Colonic mucosa (tissue), 4 donors: ENCODE measurements at regions not wholly inside any gene's neighbourhood (a gene's known extent, or its start where the extent isn't known, plus 50 kb on each side); places are given as distances from the start of the nearest gene placed in this dataset.

Experiments used
- DNase-seq: peaks from one replicate; pipeline ENCODE4 v3.0.0-alpha.2; 2020
- H3K27ac ChIP-seq: fragments of 200-600 bp; one replicate; pipeline ENCODE4 v1.8.0; 2021
- H3K27me3 ChIP-seq: fragments of 200-600 bp; one replicate; pipeline ENCODE4 v1.8.0; 2021
- H3K36me3 ChIP-seq: fragments of 200-600 bp; one replicate; pipeline ENCODE4 v1.8.0; 2021
- H3K4me1 ChIP-seq: fragments of 200-600 bp; one replicate; pipeline ENCODE4 v1.8.0; 2021; ENCODE audit warnings: mild to moderate bottlenecking
- H3K4me3 ChIP-seq: fragments of 200-600 bp; one replicate; pipeline ENCODE4 v1.8.0; 2021
- H3K9ac ChIP-seq, 2 donors: one replicate each; pipeline ENCODE4 v1.7.0; 2013; ENCODE audit warnings: control low read depth in 2 of 2, low read depth in 2 of 2, low read length in 2 of 2
- H3K9me3 ChIP-seq: fragments of 200-600 bp; one replicate; pipeline ENCODE4 v1.8.0; 2021
- intact Hi-C: fragments of 100-400 bp; cut with DNase I; formaldehyde crosslinking; loops from one replicate; pipeline ENCODE4 v1.14.1; 2022
- TF ChIP-seq, protein P1 (sequence below): fragments of 200-600 bp; IDR thresholded peaks from one replicate; pipeline ENCODE4 v1.8.0; 2022; ENCODE audit warnings: antibody characterized with exemption, mild to moderate bottlenecking
- donor health status: healthy.
- donor health status: DM: no; HTN: no; CAD: no.
- donor health status: DM: no; HTN: no; CAD: no.

- Histone ChIP-seq H3K9ac (no peak overlapping the region), H3K4me1 (no peaks in the 10 kb centered on the region), H3K9me3 (no peaks in the 10 kb centered on the region), H3K4me3 (no peak overlapping the region), H3K27ac (no peak overlapping the region), H3K36me3 (no peaks in the 10 kb centered on the region), H3K27me3 (no peaks in the 10 kb centered on the region)
- TF ChIP-seq, protein P1, sequence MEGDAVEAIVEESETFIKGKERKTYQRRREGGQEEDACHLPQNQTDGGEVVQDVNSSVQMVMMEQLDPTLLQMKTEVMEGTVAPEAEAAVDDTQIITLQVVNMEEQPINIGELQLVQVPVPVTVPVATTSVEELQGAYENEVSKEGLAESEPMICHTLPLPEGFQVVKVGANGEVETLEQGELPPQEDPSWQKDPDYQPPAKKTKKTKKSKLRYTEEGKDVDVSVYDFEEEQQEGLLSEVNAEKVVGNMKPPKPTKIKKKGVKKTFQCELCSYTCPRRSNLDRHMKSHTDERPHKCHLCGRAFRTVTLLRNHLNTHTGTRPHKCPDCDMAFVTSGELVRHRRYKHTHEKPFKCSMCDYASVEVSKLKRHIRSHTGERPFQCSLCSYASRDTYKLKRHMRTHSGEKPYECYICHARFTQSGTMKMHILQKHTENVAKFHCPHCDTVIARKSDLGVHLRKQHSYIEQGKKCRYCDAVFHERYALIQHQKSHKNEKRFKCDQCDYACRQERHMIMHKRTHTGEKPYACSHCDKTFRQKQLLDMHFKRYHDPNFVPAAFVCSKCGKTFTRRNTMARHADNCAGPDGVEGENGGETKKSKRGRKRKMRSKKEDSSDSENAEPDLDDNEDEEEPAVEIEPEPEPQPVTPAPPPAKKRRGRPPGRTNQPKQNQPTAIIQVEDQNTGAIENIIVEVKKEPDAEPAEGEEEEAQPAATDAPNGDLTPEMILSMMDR = no peak
- DNase-seq = no peak
- intact Hi-C loops = no loop called here
Observed at GRCh38 chr2:105691947-105692390, 52.7 kb upstream of the NCK2 start.

DNA sequence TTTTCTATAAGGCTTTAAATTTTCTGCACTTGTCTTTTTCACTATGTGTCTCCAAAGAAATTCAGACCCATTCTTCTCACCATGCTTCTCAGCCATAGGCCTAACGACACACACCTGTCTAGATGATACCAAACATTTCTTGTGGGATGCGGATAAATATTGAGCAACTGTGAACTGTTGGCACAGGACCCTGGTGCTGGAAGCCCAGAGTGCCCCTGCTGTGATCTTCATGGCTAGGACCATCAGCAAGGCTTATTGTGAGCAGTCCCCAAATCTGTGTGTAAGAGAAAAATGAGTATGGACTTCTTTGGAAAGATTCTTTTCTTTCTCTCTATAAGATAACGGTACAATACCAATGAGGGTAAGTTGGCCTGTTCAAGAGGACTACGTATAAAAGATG lies 54.1 kb upstream of the NCK2 start:
- no peaks in the 10 kb centered on the region for H3K4me1 ChIP-seq
- no peaks in the 10 kb centered on the region for H3K9me3 ChIP-seq
- H3K9ac ChIP-seq = no peak overlapping the region
- H3K27ac ChIP-seq = no peak overlapping the region
- intact Hi-C loops = no loop called here
- H3K36me3 ChIP-seq = no peaks in the 10 kb centered on the region
- DNase-seq = no peak
- no peaks in the 10 kb centered on the region for H3K27me3 ChIP-seq
- H3K4me3 ChIP-seq = no peak overlapping the region
- TF ChIP-seq, protein P1 = no peak

DNA sequence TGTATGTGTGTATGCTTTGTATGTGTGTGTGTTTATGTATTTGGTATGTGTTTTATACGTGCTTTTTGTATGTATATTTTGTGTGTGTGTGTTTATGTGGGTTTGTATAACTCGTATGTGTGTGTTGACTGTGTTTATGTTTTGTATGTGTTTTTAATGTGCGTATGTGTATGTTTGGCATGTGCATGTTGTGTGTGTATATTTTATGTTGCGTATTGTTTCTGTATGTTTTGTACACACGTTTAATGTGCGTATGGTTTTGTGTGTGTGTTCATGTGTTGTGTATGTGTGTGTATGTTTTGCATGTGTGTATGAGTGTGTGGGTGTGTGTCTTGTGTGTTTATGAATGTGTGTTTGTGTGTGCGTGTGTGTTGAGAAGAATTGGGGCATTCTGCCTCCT lies 55.2 kb upstream of the NCK2 start:
- intact Hi-C loops = no loop called here
- Histone ChIP-seq H3K36me3 (no peaks in the 10 kb centered on the region), H3K27ac (no peak overlapping the region), H3K4me1 (no peaks in the 10 kb centered on the region), H3K9ac (no peak overlapping the region), H3K27me3 (no peaks in the 10 kb centered on the region), H3K9me3 (no peaks in the 10 kb centered on the region), H3K4me3 (no peak overlapping the region)
- TF ChIP-seq, protein P1 = no peak
- no peak for DNase-seq

DNA sequence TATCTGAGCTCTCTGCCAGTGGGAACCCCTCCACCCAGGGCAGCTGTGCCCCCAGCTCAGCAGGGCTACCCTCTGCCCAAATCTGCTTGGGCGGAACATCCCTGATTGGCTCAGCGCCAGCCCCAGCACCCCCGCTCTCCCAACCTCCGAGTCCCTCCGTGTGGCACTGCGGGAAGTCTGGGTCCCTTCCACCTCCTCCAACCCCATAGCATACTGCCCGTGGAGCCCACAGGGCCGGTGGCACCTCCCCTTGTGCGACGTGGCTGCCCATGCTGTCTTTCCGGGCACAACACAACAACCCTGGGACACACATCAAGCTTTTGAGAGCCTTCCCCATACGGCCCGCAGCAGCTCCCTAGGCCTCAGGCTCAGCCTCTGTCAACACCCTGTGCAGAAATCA lies 55.8 kb upstream of the NCK2 start:
- DNase-seq = no peak
- Histone ChIP-seq H3K9ac (no peak overlapping the region), H3K36me3 (no peaks in the 10 kb centered on the region), H3K27me3 (no peaks in the 10 kb centered on the region), H3K27ac (no peak overlapping the region), H3K4me3 (no peak overlapping the region), H3K9me3 (no peaks in the 10 kb centered on the region), H3K4me1 (no peaks in the 10 kb centered on the region)
- intact Hi-C loops = no loop called here
- TF ChIP-seq, protein P1 = no peak

DNA sequence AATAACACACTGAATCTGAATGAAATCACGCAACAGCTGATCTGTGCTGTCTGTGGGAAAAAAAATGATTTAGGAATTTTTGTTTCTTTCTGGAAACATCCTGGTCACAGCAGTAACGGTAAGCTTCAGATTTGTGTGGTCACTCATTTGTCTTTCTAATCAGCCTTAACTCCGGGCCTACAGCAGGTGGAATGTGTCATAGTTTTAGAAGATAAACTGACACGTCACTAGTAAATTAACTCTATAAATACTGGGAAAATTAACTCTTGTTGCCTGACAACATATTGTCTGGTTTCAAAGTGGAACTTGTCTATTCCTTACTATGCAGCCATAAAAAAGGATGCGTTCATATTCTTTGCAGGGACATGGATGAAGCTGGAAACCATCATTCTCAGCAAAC lies 58.1 kb upstream of the NCK2 start:
- no peak overlapping the region for H3K9ac ChIP-seq
- no peak overlapping the region for H3K27ac ChIP-seq
- DNase-seq = no peak
- H3K36me3 ChIP-seq = no peaks in the 10 kb centered on the region
- TF ChIP-seq, protein P1 = no peak
- intact Hi-C loops = no loop called here
- no peak overlapping the region for H3K4me3 ChIP-seq
- no peaks in the 10 kb centered on the region for H3K4me1 ChIP-seq
- no peaks in the 10 kb centered on the region for H3K27me3 ChIP-seq
- H3K9me3 ChIP-seq = no peaks in the 10 kb centered on the region

DNA sequence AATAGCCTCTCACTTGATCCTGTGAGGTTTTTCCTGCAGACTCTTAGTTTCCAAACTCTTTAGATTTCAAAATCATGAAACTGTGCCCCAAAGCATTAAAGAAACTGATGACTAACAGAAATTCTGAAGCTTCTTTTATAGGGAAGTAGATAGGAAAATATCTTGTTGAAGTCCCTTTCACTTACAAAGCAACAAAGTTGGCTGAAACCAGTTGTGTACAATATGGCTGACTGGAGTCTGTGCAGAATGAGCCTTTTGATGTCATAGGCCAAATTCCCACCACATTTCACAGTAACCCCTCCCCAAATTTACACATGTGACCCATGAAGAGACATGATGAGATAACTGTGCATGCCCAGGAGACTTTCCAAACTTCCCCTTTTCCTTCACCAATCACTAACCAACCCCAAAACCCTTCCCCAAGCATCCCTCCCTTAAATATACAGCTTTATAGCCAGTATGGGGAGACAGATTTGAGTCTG lies 61.7 kb upstream of the NCK2 start:
- Histone ChIP-seq H3K9ac (no peak overlapping the region), H3K36me3 (no peaks in the 10 kb centered on the region), H3K4me1 (no peaks in the 10 kb centered on the region), H3K27ac (no peak overlapping the region), H3K27me3 (no peaks in the 10 kb centered on the region), H3K9me3 (no peaks in the 10 kb centered on the region), H3K4me3 (no peak overlapping the region)
- DNase-seq = no peak
- intact Hi-C loops = no loop called here
- TF ChIP-seq, protein P1 = no peak
